ENCODE measurements at regions not wholly inside any gene's neighbourhood (a gene's known extent, or its start where the extent isn't known, plus 50 kb on each side); places are given as distances from the start of the nearest gene placed in this dataset.

GRCh38 chr1:84069236-84069845, 70.4 kb upstream of the TTLL7 start:
- TF ChIP-seq POLR2AphosphoS5 (IDR thresholded peaks at IDR 0.05) (no peak), EP300 (IDR thresholded peaks at IDR 0.05) (no peak), CTCF (IDR thresholded peaks at IDR 0.05) (no peak), POLR2A (IDR thresholded peaks at IDR 0.05) (no peak)
